Left lung (tissue), 4 donors: ENCODE measurements at regions not wholly inside any gene's neighbourhood (a gene's known extent, or its start where the extent isn't known, plus 50 kb on each side); places are given as distances from the start of the nearest gene placed in this dataset.

Source experiments
- ATAC-seq: fragments of 200-7000 bp; cut with Tn5 transposase; one replicate; pipeline ENCODE4 v1.9.1; 2020; ENCODE audit warnings: moderate library complexity
- DNase-seq, 4 donors: peaks; one replicate each; pipeline ENCODE4 v3.0.0-alpha.2; 2013 to 2020
- H3K27ac ChIP-seq, 2 donors: fragments of 200-600 bp; sonication (generic) in 1 of 2; one replicate each; pipeline versions ENCODE4 v1.5.0 to v1.8.0; 2020 to 2021
- H3K27me3 ChIP-seq, 2 donors: fragments of 200-600 bp; sonication (generic) in 1 of 2; one replicate each; pipeline versions ENCODE4 v1.5.0 to v1.8.0; 2020 to 2021
- H3K36me3 ChIP-seq, 2 donors: fragments of 200-600 bp; sonication (generic) in 1 of 2; one replicate each; pipeline versions ENCODE4 v1.5.0 to v1.8.0; 2020 to 2021
- H3K4me1 ChIP-seq, 2 donors: fragments of 200-600 bp; one replicate each; pipeline ENCODE4 v1.8.0; 2021
- H3K4me3 ChIP-seq, 2 donors: fragments of 200-600 bp; sonication (generic) in 1 of 2; one replicate each; pipeline versions ENCODE4 v1.5.0 to v1.8.0; 2020 to 2021; ENCODE audit warnings: mild to moderate bottlenecking in 1 of 2
- H3K9me3 ChIP-seq, 2 donors: fragments of 200-600 bp; sonication (generic) in 1 of 2; one replicate each; pipeline versions ENCODE4 v1.5.0 to v1.8.0; 2020 to 2021
- CTCF ChIP-seq, 2 donors: fragments of 200-600 bp; sonication (generic) in 1 of 2; IDR thresholded peaks; one replicate each; pipeline versions ENCODE4 v1.5.0 to v1.8.0; 2021; ENCODE audit warnings: antibody characterized with exemption in 2 of 2
- intact Hi-C, 2 donors: fragments of 100-400 bp; cut with DNase I; formaldehyde crosslinking; loops; one replicate each; pipeline versions ENCODE4 v1.11.2 to v1.14.2; 2022
- donor health status: DM: no; HTN: yes; CAD: no.
- donor health status: DM: no; HTN: no; CAD: no.

- Histone ChIP-seq H3K27me3 (peaks cover 0 to 33% of the 10 kb centered on the region in 2 donors), H3K27ac (no peak overlapping the region)
- no peak for ATAC-seq
Observed at GRCh38 chr20:56841346-56841908, 212.3 kb downstream of the TFAP2C start.

GRCh38 chr20:56842056-56842455, 212.9 kb downstream of the TFAP2C start:
- H3K36me3 ChIP-seq, result no peaks in the 10 kb centered on the region
- no peak for TF ChIP-seq CTCF (IDR thresholded peaks at IDR 0.05)
- peaks cover 0 to 32% of the 10 kb centered on the region in 2 donors for H3K27me3 ChIP-seq
- DNase-seq (no peak), ATAC-seq (no peak)
- no peaks in the 10 kb centered on the region for H3K9me3 ChIP-seq
- intact Hi-C loops, result no loop called here
- no peak overlapping the region for H3K27ac ChIP-seq
- no peaks in the 10 kb centered on the region for H3K4me1 ChIP-seq
- no peak overlapping the region for H3K4me3 ChIP-seq

More at GRCh38 chr20:56841346-56841908, 212.3 kb downstream of the TFAP2C start:
- Histone ChIP-seq H3K4me1 (no peaks in the 10 kb centered on the region), H3K4me3 (no peak overlapping the region), H3K36me3 (no peaks in the 10 kb centered on the region), H3K9me3 (no peaks in the 10 kb centered on the region)
- no peak for DNase-seq
- no peak for TF ChIP-seq CTCF (IDR thresholded peaks at IDR 0.05)
- intact Hi-C loops, result no loop called here

DNA sequence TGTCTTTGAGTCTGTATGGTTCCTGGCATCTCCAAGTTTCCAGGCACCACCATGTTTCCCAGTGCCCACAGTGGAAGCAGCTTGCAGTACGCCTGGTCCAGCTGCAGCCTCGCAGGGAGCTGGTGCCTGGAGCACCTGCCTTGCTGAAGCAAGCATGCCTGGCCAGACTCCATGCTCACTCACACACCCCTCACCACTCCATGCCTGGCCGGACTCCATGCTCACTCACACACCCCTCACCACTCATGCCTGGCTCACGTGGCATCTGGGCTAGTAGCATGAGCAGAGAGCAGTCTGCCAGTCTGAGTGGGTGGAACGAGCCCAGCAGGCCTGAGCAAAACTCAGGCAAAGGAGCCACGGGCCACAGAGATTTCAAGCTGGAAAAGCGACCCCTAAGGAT, 214.3 kb downstream of the TFAP2C start:
- Histone ChIP-seq H3K4me3 (no peak overlapping the region), H3K9me3 (no peaks in the 10 kb centered on the region), H3K27ac (no peak overlapping the region), H3K4me1 (no peaks in the 10 kb centered on the region), H3K27me3 (peaks cover 0 to 19% of the 10 kb centered on the region in 2 donors), H3K36me3 (no peaks in the 10 kb centered on the region)
- ATAC-seq (peak; percentile 88), DNase-seq (peak in 1 of 4 donors; percentile 66)
- intact Hi-C loops, result no loop called here
- TF ChIP-seq CTCF (IDR thresholded peaks at IDR 0.05), result no peak

GRCh38 chr20:56843817-56844216, 214.7 kb downstream of the TFAP2C start:
- intact Hi-C loops, result no loop called here
- H3K27me3 ChIP-seq, result peaks cover 0 to 17% of the 10 kb centered on the region in 2 donors
- TF ChIP-seq CTCF (IDR thresholded peaks at IDR 0.05), result no peak
- H3K4me1 ChIP-seq, result no peaks in the 10 kb centered on the region
- H3K9me3 ChIP-seq, result no peaks in the 10 kb centered on the region
- DNase-seq (no peak), ATAC-seq (no peak)
- no peak overlapping the region for H3K4me3 ChIP-seq
- no peaks in the 10 kb centered on the region for H3K36me3 ChIP-seq
- no peak overlapping the region for H3K27ac ChIP-seq

DNA sequence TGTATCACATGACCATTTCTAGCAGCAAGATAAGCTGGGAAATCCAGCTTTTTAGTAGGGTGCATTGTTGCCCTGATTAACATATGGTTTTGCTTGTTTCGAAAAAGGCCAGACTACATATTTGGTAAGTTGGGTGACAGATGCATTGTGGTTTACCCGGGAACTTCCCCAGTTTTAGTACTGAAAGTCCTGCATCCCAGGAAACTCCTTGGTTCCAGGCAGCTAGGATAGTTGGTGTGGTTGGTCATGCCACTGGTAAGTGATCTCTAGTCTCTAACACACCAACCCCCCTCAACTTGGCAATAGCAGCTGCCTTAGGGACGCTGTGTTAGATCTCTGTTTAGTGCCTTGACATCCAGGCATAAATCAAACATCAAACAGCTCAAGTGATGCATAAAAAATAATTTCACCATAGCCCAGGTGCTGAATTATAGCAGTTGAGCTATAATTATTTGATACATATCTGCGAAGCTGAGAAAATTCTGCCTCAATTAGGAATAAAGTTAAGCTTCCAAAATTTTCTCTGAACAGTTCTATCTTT, 216.5 kb downstream of the TFAP2C start:
- H3K4me3 ChIP-seq, result no peak overlapping the region
- no peak for DNase-seq
- intact Hi-C loops, result no loop called here
- no peaks in the 10 kb centered on the region for H3K9me3 ChIP-seq
- H3K36me3 ChIP-seq, result no peaks in the 10 kb centered on the region
- no peak overlapping the region for H3K27ac ChIP-seq
- TF ChIP-seq CTCF (IDR thresholded peaks at IDR 0.05), result no peak
- peaks cover 0 to 12% of the 10 kb centered on the region in 2 donors for H3K27me3 ChIP-seq
- H3K4me1 ChIP-seq, result no peaks in the 10 kb centered on the region
- ATAC-seq, result no peak
